OCI-LY1 (cell line): ENCODE measurements at regions not wholly inside any gene's neighbourhood (a gene's known extent, or its start where the extent isn't known, plus 50 kb on each side); places are given as distances from the start of the nearest gene placed in this dataset.

ENCODE experiments used
- H2AFZ ChIP-seq: fragments of 200-600 bp; sonication (generic), shearing (Covaris generic); 2 replicates; pipeline ENCODE4 v1.6.0; 2014; ENCODE audit warnings: antibody characterized with exemption, mild to moderate bottlenecking, low read length
- H3F3A ChIP-seq: fragments of 200-600 bp; sonication (generic), shearing (Covaris generic); 2 replicates; pipeline ENCODE4 v1.6.0; 2014; ENCODE audit warnings: mild to moderate bottlenecking, antibody characterized with exemption, low read length, moderate library complexity; ENCODE audit not compliant: insufficient read depth
- H3K27ac ChIP-seq: fragments of 200-600 bp; sonication (generic); 2 replicates; pipeline ENCODE4 v1.5.1; 2014; ENCODE audit warnings: low read length, mixed run types, mild to moderate bottlenecking, low read depth; ENCODE audit not compliant: poor library complexity, severe bottlenecking
- H3K27me3 ChIP-seq: fragments of 200-600 bp; sonication (generic); 2 replicates; pipeline ENCODE4 v1.6.0; 2014; ENCODE audit warnings: antibody characterized with exemption, mild to moderate bottlenecking, low read length, moderate library complexity; ENCODE audit not compliant: insufficient read depth
- H3K36me3 ChIP-seq: fragments of 200-600 bp; sonication (generic); 2 replicates; pipeline ENCODE4 v1.6.1; 2014; ENCODE audit warnings: mild to moderate bottlenecking, antibody characterized with exemption, low read length, moderate library complexity, mixed read lengths; ENCODE audit not compliant: insufficient read depth
- H3K4me1 ChIP-seq: fragments of 200-600 bp; sonication (generic); 2 replicates; pipeline ENCODE4 v1.5.1; 2014; ENCODE audit warnings: mild to moderate bottlenecking, low read length, moderate library complexity; ENCODE audit not compliant: insufficient read depth, severe bottlenecking
- H3K4me2 ChIP-seq: fragments of 200-600 bp; sonication (generic), shearing (Covaris generic); 2 replicates; pipeline ENCODE4 v1.6.1; 2014; ENCODE audit warnings: low read length
- H3K4me3 ChIP-seq: fragments of 200-600 bp; sonication (generic); 2 replicates; pipeline ENCODE4 v1.5.1; 2014; ENCODE audit warnings: low read length, low read depth, mild to moderate bottlenecking, mixed read lengths; ENCODE audit not compliant: poor library complexity, severe bottlenecking
- H3K79me2 ChIP-seq: fragments of 200-600 bp; shearing (Covaris generic); 2 replicates; pipeline ENCODE4 v1.6.1; 2016; ENCODE audit warnings: mixed run types, low read length, mixed read lengths; ENCODE audit not compliant: insufficient read depth
- H3K9ac ChIP-seq: fragments of 200-600 bp; sonication (generic), shearing (Covaris generic); 2 replicates; pipeline ENCODE4 v1.6.1; 2014; ENCODE audit warnings: mild to moderate bottlenecking, low read length, mixed read lengths
- H3K9me2 ChIP-seq: fragments of 200-600 bp; sonication (generic), shearing (Covaris generic); 2 replicates; pipeline ENCODE4 v1.6.1; 2014; ENCODE audit warnings: low read depth, mild to moderate bottlenecking, low read length, mixed read lengths
- H3K9me3 ChIP-seq: fragments of 200-600 bp; shearing (Covaris generic); 2 replicates; pipeline ENCODE4 v1.6.1; 2014; ENCODE audit warnings: low read length, mixed read lengths
- H4K20me1 ChIP-seq: fragments of 200-600 bp; sonication (generic), shearing (Covaris generic); 2 replicates; pipeline ENCODE4 v1.6.0; 2016; ENCODE audit warnings: mild to moderate bottlenecking, low read length; ENCODE audit not compliant: insufficient read depth
- CTCF ChIP-seq: fragments of 200-600 bp; sonication (generic), shearing (Covaris generic); IDR thresholded peaks from 2 replicates; pipeline ENCODE4 v1.5.1; 2017; ENCODE audit warnings: mild to moderate bottlenecking, antibody characterized with exemption, low read length, moderate library complexity, mixed read lengths
- EZH2 ChIP-seq: fragments of 200-600 bp; sonication (generic), shearing (Covaris generic); IDR thresholded peaks from 2 replicates; pipeline ENCODE4 v1.8.0; 2017; ENCODE audit warnings: borderline replicate concordance, mixed run types, mild to moderate bottlenecking, antibody characterized with exemption, low read length, moderate library complexity, mixed read lengths

- Histone ChIP-seq H3K79me2 (no peaks in the 10 kb centered on the region), H3K9me2 (no peaks in the 10 kb centered on the region), H3K4me2 (no peak overlapping the region), H3K4me3 (no peak overlapping the region), H3F3A (no peaks in the 10 kb centered on the region), H3K9me3 (no peaks in the 10 kb centered on the region), H3K27ac (no peak overlapping the region), H3K36me3 (no peaks in the 10 kb centered on the region), H2AFZ (no peak overlapping the region), H3K4me1 (no peaks in the 10 kb centered on the region), H3K9ac (no peak overlapping the region), H3K27me3 (no peaks in the 10 kb centered on the region), H4K20me1 (no peaks in the 10 kb centered on the region)
- TF ChIP-seq CTCF: no peak
- no peak for TF ChIP-seq EZH2
Observed at GRCh38 chr13:53188120-53188519, 159.5 kb downstream of the OLFM4 start.

- H3K4me2 ChIP-seq: no peak overlapping the region
- no peaks in the 10 kb centered on the region for H3K36me3 ChIP-seq
- no peaks in the 10 kb centered on the region for H3K9me2 ChIP-seq
- H2AFZ ChIP-seq: no peak overlapping the region
- H3F3A ChIP-seq: no peaks in the 10 kb centered on the region
- H4K20me1 ChIP-seq: no peaks in the 10 kb centered on the region
- H3K4me3 ChIP-seq: no peak overlapping the region
- no peak for TF ChIP-seq EZH2
- no peak for TF ChIP-seq CTCF
- H3K27me3 ChIP-seq: no peaks in the 10 kb centered on the region
- H3K79me2 ChIP-seq: no peaks in the 10 kb centered on the region
- no peak overlapping the region for H3K9ac ChIP-seq
- H3K9me3 ChIP-seq: no peaks in the 10 kb centered on the region
- H3K4me1 ChIP-seq: no peaks in the 10 kb centered on the region
- no peak overlapping the region for H3K27ac ChIP-seq
Observed at GRCh38 chr13:53189162-53189561, 160.5 kb downstream of the OLFM4 start.

- Histone ChIP-seq H3K9me3 (no peaks in the 10 kb centered on the region), H3K36me3 (no peaks in the 10 kb centered on the region), H3K27me3 (no peaks in the 10 kb centered on the region), H4K20me1 (no peaks in the 10 kb centered on the region), H3K4me1 (no peaks in the 10 kb centered on the region), H3K27ac (no peak overlapping the region), H3K4me2 (no peak overlapping the region), H3K4me3 (no peak overlapping the region), H3K9me2 (no peaks in the 10 kb centered on the region), H3K79me2 (no peaks in the 10 kb centered on the region), H2AFZ (no peak overlapping the region), H3K9ac (no peak overlapping the region), H3F3A (no peaks in the 10 kb centered on the region)
- TF ChIP-seq EZH2 (no peak), CTCF (no peak)
Observed at GRCh38 chr13:53191091-53191490, 162.5 kb downstream of the OLFM4 start.
